IPS DF 6.9 (cell line): ENCODE measurements at regions not wholly inside any gene's neighbourhood (a gene's known extent, or its start where the extent isn't known, plus 50 kb on each side); places are given as distances from the start of the nearest gene placed in this dataset.

Experiments
- DNase-seq: peaks from one replicate; pipeline ENCODE4 v3.0.0-alpha.2; 2013; ENCODE audit warnings: low read depth, low spot score
- H3K27ac ChIP-seq: one replicate; pipeline ENCODE4 v1.5.1; 2013; ENCODE audit warnings: low read length, control low read depth
- H3K27me3 ChIP-seq: 2 replicates; pipeline ENCODE4 v1.6.1; 2013; ENCODE audit warnings: mild to moderate bottlenecking, low read length; ENCODE audit not compliant: control insufficient read depth, insufficient read depth
- H3K36me3 ChIP-seq: 2 replicates; pipeline ENCODE4 v1.6.1; 2013; ENCODE audit warnings: low read length; ENCODE audit not compliant: control insufficient read depth, insufficient read depth
- H3K4me1 ChIP-seq: 2 replicates; pipeline ENCODE4 v1.6.1; 2013; ENCODE audit warnings: low read length; ENCODE audit not compliant: control insufficient read depth, insufficient read depth
- H3K4me3 ChIP-seq: 2 replicates; pipeline ENCODE4 v1.5.1; 2013; ENCODE audit warnings: mild to moderate bottlenecking, low read length
- H3K9me3 ChIP-seq: 2 replicates; pipeline ENCODE4 v1.6.1; 2013; ENCODE audit warnings: low read length, inconsistent platforms; ENCODE audit not compliant: control insufficient read depth, insufficient read depth
- WGBS: extraction: QIAGEN DNeasy Blood & Tissue Kit; methylation state at CpG from one replicate; pipeline ENCODE4 v1.1.7; 2013; ENCODE audit warnings: mixed read lengths, missing lambda C conversion rate; ENCODE audit not compliant: insufficient read length, insufficient coverage; 5-methylcytosine and 5-hydroxymethylcytosine counted together

DNA sequence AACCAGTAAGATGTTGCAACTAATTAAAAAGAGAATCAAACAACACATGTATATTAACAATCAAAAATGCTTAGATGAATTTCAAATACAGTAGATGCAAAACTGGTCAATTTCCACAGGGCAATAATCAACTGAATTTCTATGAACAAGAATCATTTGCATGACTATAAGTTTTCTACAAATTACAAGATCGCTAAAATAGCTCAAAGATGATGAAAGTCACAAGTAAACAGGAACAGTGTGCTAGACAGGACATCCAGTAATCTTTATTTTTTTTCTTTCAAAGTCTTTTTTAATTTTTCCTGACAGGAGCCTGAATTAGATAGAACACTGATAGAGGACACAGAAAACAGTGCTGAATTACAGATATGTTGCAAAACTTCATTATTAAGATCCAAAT lies 608.2 kb upstream of the DAB2 start:
- Histone ChIP-seq H3K36me3 (no peaks in the 10 kb centered on the region), H3K9me3 (no peaks in the 10 kb centered on the region), H3K27ac (no peak overlapping the region), H3K4me3 (no peak overlapping the region), H3K4me1 (no peaks in the 10 kb centered on the region), H3K27me3 (no peaks in the 10 kb centered on the region)
- DNase-seq: no peak
- no CpG with 5 or more reads among the region's 1 CpG for WGBS

DNA sequence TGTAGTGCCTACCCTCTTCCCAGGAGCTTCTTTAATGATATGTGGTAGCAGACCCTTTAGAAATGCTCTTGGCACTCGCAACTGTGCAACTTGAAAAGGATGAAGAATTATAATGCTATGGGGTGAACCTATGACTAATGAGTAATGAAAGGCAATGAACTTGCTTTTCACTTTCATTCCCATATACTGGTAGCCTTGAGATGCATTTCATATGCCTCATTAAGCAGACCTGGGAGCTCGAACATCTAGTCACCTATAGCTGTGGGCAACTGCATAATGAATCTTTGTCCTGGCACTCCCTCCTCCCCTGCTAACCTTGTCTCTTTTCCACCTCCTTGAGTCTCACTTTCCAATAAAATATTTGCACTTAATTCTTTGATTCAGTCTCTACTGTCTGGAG lies 605.9 kb upstream of the DAB2 start:
- Histone ChIP-seq H3K27ac (no peak overlapping the region), H3K27me3 (no peaks in the 10 kb centered on the region), H3K4me1 (no peaks in the 10 kb centered on the region), H3K36me3 (no peaks in the 10 kb centered on the region), H3K4me3 (no peak overlapping the region), H3K9me3 (no peaks in the 10 kb centered on the region)
- DNase-seq: no peak
- WGBS: no CpG with 5 or more reads among the region's 2 CpGs

DNA sequence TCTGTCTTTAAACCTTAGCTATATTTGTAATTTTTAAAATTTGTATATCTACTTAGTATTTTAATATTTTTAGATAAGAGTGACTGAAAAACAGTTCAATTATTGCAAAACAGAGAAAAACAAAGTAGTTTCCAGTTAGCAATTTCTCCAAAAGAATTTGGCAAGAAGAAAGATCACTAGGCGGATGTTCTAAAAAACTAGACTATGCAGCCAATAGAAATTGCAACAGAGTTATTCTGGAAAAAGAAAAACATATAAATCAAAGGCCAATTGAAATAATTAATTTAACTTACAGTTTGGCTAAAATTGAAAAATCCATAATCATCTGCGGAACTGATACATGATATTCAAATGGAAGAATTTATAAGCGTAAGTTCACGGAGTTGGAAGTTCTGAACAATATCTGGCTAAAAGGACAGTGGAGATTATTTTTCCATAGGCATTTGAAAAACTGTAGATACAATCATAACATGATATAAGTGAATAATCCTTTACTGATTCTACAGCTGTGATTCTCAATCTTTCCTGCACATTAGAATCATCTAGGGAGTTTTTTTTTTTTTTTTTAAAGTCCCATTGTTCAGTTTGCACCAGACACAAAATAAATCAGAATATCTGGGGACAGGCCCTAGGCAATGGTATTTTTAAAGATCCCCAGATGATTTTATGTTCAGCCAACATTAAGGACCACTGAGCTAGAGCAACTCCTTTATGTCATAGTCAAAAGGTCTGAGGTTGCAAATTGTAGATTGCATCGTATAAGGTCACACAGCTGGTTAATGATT lies 605.1 kb upstream of the DAB2 start:
- DNase-seq: no peak
- no peaks in the 10 kb centered on the region for H3K27me3 ChIP-seq
- no peak overlapping the region for H3K4me3 ChIP-seq
- H3K36me3 ChIP-seq: no peaks in the 10 kb centered on the region
- no peak overlapping the region for H3K27ac ChIP-seq
- H3K4me1 ChIP-seq: no peaks in the 10 kb centered on the region
- no peaks in the 10 kb centered on the region for H3K9me3 ChIP-seq
- no CpG with 5 or more reads among the region's 5 CpGs for WGBS

- no CpG with 5 or more reads among the region's 4 CpGs for WGBS
- H3K36me3 ChIP-seq: no peaks in the 10 kb centered on the region
Measured at GRCh38 chr5:40027400-40027799, 602.6 kb upstream of the DAB2 start.

DNA sequence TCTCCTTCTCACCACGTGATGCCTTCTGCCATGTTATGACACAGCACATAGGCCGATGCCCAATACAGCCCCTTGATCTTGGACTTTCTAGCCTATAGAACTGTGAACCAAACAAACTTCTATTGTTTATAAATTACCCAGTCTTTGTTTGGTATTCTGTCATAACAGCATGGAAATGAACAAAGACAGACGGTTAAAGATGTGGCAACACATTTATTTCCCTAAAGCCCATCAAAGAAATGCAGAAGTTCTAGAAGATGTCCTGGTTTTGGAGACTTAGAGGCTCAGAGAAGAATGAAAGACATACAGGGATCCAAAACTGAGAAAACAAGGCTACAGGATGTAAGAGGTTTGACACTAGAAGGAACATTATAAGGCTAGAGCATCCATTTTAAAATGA lies 600.8 kb upstream of the DAB2 start:
- Histone ChIP-seq H3K27me3 (no peaks in the 10 kb centered on the region), H3K36me3 (no peaks in the 10 kb centered on the region), H3K9me3 (no peaks in the 10 kb centered on the region), H3K4me1 (no peaks in the 10 kb centered on the region), H3K27ac (no peak overlapping the region), H3K4me3 (no peak overlapping the region)
- WGBS: no CpG with 5 or more reads among the region's 3 CpGs
- no peak for DNase-seq

More at GRCh38 chr5:40027400-40027799, 602.6 kb upstream of the DAB2 start:
- Histone ChIP-seq H3K9me3 (no peaks in the 10 kb centered on the region), H3K4me1 (no peaks in the 10 kb centered on the region), H3K27ac (no peak overlapping the region), H3K27me3 (no peaks in the 10 kb centered on the region), H3K4me3 (no peak overlapping the region)
- no peak for DNase-seq

DNA sequence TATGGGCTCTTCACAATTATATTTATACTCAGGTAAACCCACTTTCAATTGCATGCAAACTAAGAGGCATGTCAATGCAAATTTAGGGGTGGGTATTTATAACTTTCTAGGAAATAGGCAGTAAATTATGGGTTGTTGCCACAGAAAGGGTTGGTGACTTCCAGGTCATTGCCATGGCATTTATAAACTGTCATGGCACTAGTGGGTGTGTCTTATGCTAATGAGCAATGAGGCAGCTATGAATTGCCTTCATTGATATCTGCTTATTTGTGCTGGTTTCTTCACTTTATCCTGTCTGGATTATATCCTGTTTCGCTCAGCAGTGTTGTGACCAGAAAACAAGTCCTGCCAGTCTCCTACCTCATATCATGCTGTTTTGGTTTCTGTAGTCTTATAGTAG lies 597.3 kb upstream of the DAB2 start:
- Histone ChIP-seq H3K27ac (no peak overlapping the region), H3K36me3 (no peaks in the 10 kb centered on the region), H3K4me3 (no peak overlapping the region), H3K4me1 (no peaks in the 10 kb centered on the region), H3K27me3 (no peaks in the 10 kb centered on the region), H3K9me3 (no peaks in the 10 kb centered on the region)
- DNase-seq: no peak
- no CpG with 5 or more reads among the region's 1 CpG for WGBS

DNA sequence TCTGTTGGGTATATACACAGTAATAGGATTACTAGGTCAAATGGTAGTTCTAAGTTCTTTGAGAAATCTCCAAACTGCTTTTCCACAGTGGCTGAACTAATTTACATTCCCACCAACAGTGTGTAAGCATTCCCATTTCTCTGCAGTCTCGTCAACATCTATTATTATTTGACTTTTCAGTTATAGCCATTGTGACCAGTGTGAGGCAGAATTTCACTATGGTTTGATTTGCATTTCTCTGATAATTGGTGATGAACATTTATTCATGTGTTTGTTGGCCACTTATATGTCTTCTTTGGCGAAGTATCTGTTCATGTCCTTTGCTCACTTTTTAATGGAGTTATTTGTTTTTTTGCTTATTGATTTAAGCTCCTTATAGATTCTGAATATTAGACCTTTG lies 596.2 kb upstream of the DAB2 start:
- Histone ChIP-seq H3K9me3 (no peaks in the 10 kb centered on the region), H3K27me3 (no peaks in the 10 kb centered on the region), H3K4me1 (no peaks in the 10 kb centered on the region), H3K4me3 (no peak overlapping the region), H3K27ac (no peak overlapping the region), H3K36me3 (no peaks in the 10 kb centered on the region)
- no peak for DNase-seq
- no CpG with 5 or more reads among the region's 2 CpGs for WGBS

GRCh38 chr5:40017918-40018317 lies 593.1 kb upstream of the DAB2 start:
- no peak for DNase-seq
- no peaks in the 10 kb centered on the region for H3K36me3 ChIP-seq
- no peaks in the 10 kb centered on the region for H3K27me3 ChIP-seq
- no CpG with 5 or more reads among the region's 3 CpGs for WGBS
- H3K9me3 ChIP-seq: no peaks in the 10 kb centered on the region
- no peaks in the 10 kb centered on the region for H3K4me1 ChIP-seq
- no peak overlapping the region for H3K27ac ChIP-seq
- no peak overlapping the region for H3K4me3 ChIP-seq

DNA sequence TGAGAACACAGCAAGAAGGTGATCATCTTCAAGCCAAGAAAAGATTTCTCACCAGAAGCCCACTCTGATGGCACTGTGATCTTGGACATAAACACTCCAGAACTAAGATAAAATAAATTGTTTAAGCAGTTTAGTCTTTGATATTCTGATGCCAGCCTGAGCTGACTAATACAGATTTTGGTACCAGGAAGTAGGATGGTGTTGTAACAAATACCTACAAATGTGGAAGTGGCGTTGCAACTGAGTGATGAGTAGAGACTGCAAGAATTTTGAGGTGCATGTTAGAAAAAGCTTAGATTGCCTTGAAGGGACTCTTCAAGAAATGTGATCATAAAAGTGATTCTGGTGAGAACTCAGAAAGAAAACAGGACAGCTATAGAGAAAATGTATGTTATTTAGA lies 592.4 kb upstream of the DAB2 start:
- H3K4me1 ChIP-seq: no peaks in the 10 kb centered on the region
- H3K27ac ChIP-seq: no peak overlapping the region
- no CpG with 5 or more reads among the region's 1 CpG for WGBS
- H3K27me3 ChIP-seq: no peaks in the 10 kb centered on the region
- no peak overlapping the region for H3K4me3 ChIP-seq
- no peaks in the 10 kb centered on the region for H3K9me3 ChIP-seq
- H3K36me3 ChIP-seq: no peaks in the 10 kb centered on the region
- DNase-seq: no peak

GRCh38 chr5:40010436-40010835 lies 585.7 kb upstream of the DAB2 start:
- WGBS: no CpG with 5 or more reads among the region's 1 CpG
- H3K36me3 ChIP-seq: no peaks in the 10 kb centered on the region
- no peaks in the 10 kb centered on the region for H3K4me1 ChIP-seq
- no peak overlapping the region for H3K4me3 ChIP-seq
- no peak overlapping the region for H3K27ac ChIP-seq
- no peaks in the 10 kb centered on the region for H3K9me3 ChIP-seq
- no peaks in the 10 kb centered on the region for H3K27me3 ChIP-seq
- no peak for DNase-seq

DNA sequence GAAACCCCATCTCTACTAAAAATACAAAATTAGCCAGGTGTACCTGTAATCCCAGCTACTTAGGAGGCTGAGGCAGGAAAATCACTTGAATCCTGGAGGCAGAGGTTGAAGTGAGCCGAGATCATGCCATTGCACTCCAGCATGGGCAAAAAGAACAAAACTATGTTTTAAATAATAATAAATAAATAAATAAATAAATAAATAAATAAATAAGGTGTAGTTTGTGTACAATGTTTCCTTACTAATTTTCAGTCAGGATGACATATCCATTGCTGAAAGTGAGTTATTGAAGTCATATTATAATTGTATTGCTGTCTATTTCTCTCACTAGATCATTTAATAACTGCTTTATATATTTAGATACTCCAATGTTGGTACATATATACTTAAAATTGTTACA lies 581.5 kb upstream of the DAB2 start:
- WGBS: no CpG with 5 or more reads among the region's 1 CpG
- no peaks in the 10 kb centered on the region for H3K27me3 ChIP-seq

More for the DNA sequence above, 581.5 kb upstream of the DAB2 start:
- no peak overlapping the region for H3K27ac ChIP-seq
- H3K4me3 ChIP-seq: no peak overlapping the region
- no peaks in the 10 kb centered on the region for H3K4me1 ChIP-seq
- no peak for DNase-seq
- no peaks in the 10 kb centered on the region for H3K36me3 ChIP-seq
- no peaks in the 10 kb centered on the region for H3K9me3 ChIP-seq
